DOHH2 (cell line): ENCODE measurements at regions not wholly inside any gene's neighbourhood (a gene's known extent, or its start where the extent isn't known, plus 50 kb on each side); places are given as distances from the start of the nearest gene placed in this dataset.

Experiments used
- H3F3A ChIP-seq: fragments of 200-600 bp; sonication (generic), shearing (Covaris generic); 2 replicates; pipeline ENCODE4 v1.6.0; 2016; ENCODE audit warnings: antibody characterized with exemption, mild to moderate bottlenecking; ENCODE audit not compliant: control insufficient read depth, insufficient read depth
- H3K27ac ChIP-seq: fragments of 200-600 bp; sonication (generic); 2 replicates; pipeline ENCODE4 v1.5.1; 2014; ENCODE audit warnings: low read depth, mild to moderate bottlenecking, low read length, moderate library complexity
- H3K27me3 ChIP-seq: fragments of 200-600 bp; sonication (generic); 2 replicates; pipeline ENCODE4 v1.6.1; 2014; ENCODE audit warnings: mild to moderate bottlenecking, low read length, mixed read lengths; ENCODE audit not compliant: control insufficient read depth
- H3K36me3 ChIP-seq: fragments of 200-600 bp; sonication (generic); 2 replicates; pipeline ENCODE4 v1.6.1; 2014; ENCODE audit warnings: mild to moderate bottlenecking, low read length, moderate library complexity, mixed read lengths; ENCODE audit not compliant: control insufficient read depth
- H3K4me1 ChIP-seq: fragments of 200-600 bp; sonication (generic); 2 replicates; pipeline ENCODE4 v1.6.1; 2014; ENCODE audit warnings: mild to moderate bottlenecking, low read length, mixed read lengths; ENCODE audit not compliant: control insufficient read depth
- H3K4me2 ChIP-seq: fragments of 200-600 bp; sonication (generic); 2 replicates; pipeline ENCODE4 v1.6.0; 2014; ENCODE audit warnings: mild to moderate bottlenecking, low read length, moderate library complexity
- H3K4me3 ChIP-seq: fragments of 200-600 bp; sonication (generic); 2 replicates; pipeline ENCODE4 v1.5.1; 2014; ENCODE audit warnings: mild to moderate bottlenecking, low read length, mixed read lengths
- H3K79me2 ChIP-seq: fragments of 200-600 bp; sonication (generic); 2 replicates; pipeline ENCODE4 v1.6.1; 2014; ENCODE audit warnings: mild to moderate bottlenecking, low read length, mixed read lengths; ENCODE audit not compliant: control insufficient read depth
- H3K9me2 ChIP-seq: fragments of 200-600 bp; sonication (generic); replicated peaks from 2 replicates; pipeline ENCODE4 v1.6.1; 2014; ENCODE audit warnings: mild to moderate bottlenecking, low read length, mixed read lengths; ENCODE audit not compliant: control insufficient read depth
- H3K9me3 ChIP-seq: fragments of 200-600 bp; sonication (generic); 2 replicates; pipeline ENCODE4 v1.6.1; 2014; ENCODE audit warnings: antibody characterized with exemption, low read length, mixed read lengths; ENCODE audit not compliant: control insufficient read depth, insufficient read depth
- H4K20me1 ChIP-seq: fragments of 200-600 bp; sonication (generic); 2 replicates; pipeline ENCODE4 v1.6.0; 2014; ENCODE audit warnings: low read depth, mild to moderate bottlenecking, antibody characterized with exemption, low read length, moderate library complexity; ENCODE audit not compliant: control insufficient read depth, insufficient read depth
- EZH2phosphoT487 ChIP-seq: fragments of 200-600 bp; sonication (generic); IDR thresholded peaks from 2 replicates; pipeline ENCODE4 v1.6.1; 2017; ENCODE audit warnings: borderline replicate concordance, mild to moderate bottlenecking, antibody characterized with exemption, low read length, moderate library complexity, mixed read lengths
- TF ChIP-seq, protein P1 (sequence below): fragments of 200-600 bp; sonication (generic); IDR thresholded peaks from one replicate; pipeline ENCODE4 v1.5.1; 2014; ENCODE audit warnings: antibody characterized with exemption, mild to moderate bottlenecking, low read depth, low read length; ENCODE audit not compliant: poor library complexity, severe bottlenecking

- no peak overlapping the region for H3K4me3 ChIP-seq
- no peaks in the 10 kb centered on the region for H3K36me3 ChIP-seq
- no peaks in the 10 kb centered on the region for H3K79me2 ChIP-seq
- H3K4me1 ChIP-seq: no peaks in the 10 kb centered on the region
- H3K4me2 ChIP-seq: no peak overlapping the region
- H3F3A ChIP-seq: no peaks in the 10 kb centered on the region
- H3K9me2 ChIP-seq: no peaks in the 10 kb centered on the region
- TF ChIP-seq, protein P1, sequence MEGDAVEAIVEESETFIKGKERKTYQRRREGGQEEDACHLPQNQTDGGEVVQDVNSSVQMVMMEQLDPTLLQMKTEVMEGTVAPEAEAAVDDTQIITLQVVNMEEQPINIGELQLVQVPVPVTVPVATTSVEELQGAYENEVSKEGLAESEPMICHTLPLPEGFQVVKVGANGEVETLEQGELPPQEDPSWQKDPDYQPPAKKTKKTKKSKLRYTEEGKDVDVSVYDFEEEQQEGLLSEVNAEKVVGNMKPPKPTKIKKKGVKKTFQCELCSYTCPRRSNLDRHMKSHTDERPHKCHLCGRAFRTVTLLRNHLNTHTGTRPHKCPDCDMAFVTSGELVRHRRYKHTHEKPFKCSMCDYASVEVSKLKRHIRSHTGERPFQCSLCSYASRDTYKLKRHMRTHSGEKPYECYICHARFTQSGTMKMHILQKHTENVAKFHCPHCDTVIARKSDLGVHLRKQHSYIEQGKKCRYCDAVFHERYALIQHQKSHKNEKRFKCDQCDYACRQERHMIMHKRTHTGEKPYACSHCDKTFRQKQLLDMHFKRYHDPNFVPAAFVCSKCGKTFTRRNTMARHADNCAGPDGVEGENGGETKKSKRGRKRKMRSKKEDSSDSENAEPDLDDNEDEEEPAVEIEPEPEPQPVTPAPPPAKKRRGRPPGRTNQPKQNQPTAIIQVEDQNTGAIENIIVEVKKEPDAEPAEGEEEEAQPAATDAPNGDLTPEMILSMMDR: no peak
- no peak for TF ChIP-seq EZH2phosphoT487
- H3K9me3 ChIP-seq: no peaks in the 10 kb centered on the region
- no peak overlapping the region for H3K27ac ChIP-seq
- H3K27me3 ChIP-seq: peaks cover 11% of the 10 kb centered on the region
- no peaks in the 10 kb centered on the region for H4K20me1 ChIP-seq
Measured at GRCh38 chr2:9101763-9102425, 98.4 kb upstream of the MBOAT2 start.

- Histone ChIP-seq H3K9me2 (no peaks in the 10 kb centered on the region), H3K27me3 (peaks cover 11% of the 10 kb centered on the region), H3K79me2 (no peaks in the 10 kb centered on the region), H3K4me3 (no peak overlapping the region), H3K27ac (no peak overlapping the region), H3K4me1 (no peaks in the 10 kb centered on the region), H3F3A (no peaks in the 10 kb centered on the region), H3K4me2 (no peak overlapping the region), H3K36me3 (no peaks in the 10 kb centered on the region), H4K20me1 (no peaks in the 10 kb centered on the region), H3K9me3 (no peaks in the 10 kb centered on the region)
- no peak for TF ChIP-seq EZH2phosphoT487
- TF ChIP-seq, protein P1: no peak
Measured at GRCh38 chr2:9100080-9100876, 96.8 kb upstream of the MBOAT2 start.

- no peak overlapping the region for H3K4me2 ChIP-seq
Measured at GRCh38 chr2:9099341-9099751, 95.9 kb upstream of the MBOAT2 start.

More at GRCh38 chr2:9099341-9099751, 95.9 kb upstream of the MBOAT2 start:
- Histone ChIP-seq H3F3A (no peaks in the 10 kb centered on the region), H3K4me1 (no peaks in the 10 kb centered on the region), H3K9me2 (no peaks in the 10 kb centered on the region), H3K9me3 (no peaks in the 10 kb centered on the region), H3K36me3 (no peaks in the 10 kb centered on the region), H3K79me2 (no peaks in the 10 kb centered on the region), H3K27me3 (peaks cover 11% of the 10 kb centered on the region), H3K4me3 (no peak overlapping the region), H3K27ac (no peak overlapping the region), H4K20me1 (no peaks in the 10 kb centered on the region)
- TF ChIP-seq, protein P1: no peak
- TF ChIP-seq EZH2phosphoT487: no peak
